NCI-H748 treated with DMSO at 0.1 percent for 48 hours (cell line): ENCODE measurements at regions not wholly inside any gene's neighbourhood (a gene's known extent, or its start where the extent isn't known, plus 50 kb on each side); places are given as distances from the start of the nearest gene placed in this dataset.

Source experiments
- DNase-seq: peaks from one replicate; lab custom pipeline; 2025; lab: John Stamatoyannopoulos, UW

DNA sequence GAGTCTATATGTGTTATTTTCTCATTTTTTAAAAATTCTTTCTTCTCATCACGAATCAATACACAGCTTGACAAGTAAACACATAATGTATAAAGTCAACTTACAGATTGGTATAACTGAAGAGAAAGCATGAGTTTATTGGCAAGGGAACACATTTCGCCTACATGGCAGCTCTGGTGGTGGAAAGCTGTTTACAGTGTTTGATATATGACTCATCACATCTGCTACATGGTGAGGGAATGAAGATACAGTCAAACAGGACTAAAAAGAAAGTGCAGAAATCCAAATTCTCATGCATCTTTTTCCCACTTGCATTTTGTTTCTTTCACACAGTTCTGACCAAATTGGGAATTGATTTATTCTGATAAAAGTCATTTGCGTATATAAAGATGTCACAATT, 122.2 kb upstream of the ADGRL4 start:
- DNase-seq: no peak

DNA sequence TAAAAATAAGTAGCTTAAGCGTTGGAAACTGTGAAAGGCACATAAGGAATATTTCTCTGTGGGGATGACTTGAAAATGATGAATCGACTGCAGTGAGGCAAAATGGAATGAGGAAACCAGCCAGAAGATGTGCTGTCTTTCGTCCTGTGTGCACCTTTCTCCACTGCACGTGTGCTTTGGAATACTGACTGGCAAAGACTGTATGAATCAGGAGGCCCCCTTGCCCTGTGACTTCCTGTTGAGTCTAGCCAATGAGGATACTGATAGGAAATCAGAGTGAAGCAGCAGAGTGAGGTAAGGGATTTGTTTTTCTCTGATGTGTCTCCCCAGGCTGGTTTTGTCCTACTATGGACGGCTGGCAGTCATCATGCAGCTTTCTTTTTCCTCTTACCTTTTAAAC, 118.2 kb upstream of the ADGRL4 start:
- DNase-seq: no peak

- DNase-seq: no peak
Observed at GRCh38 chr1:79122521-79122920, 116.0 kb upstream of the ADGRL4 start.

GRCh38 chr1:79117376-79117775, 110.8 kb upstream of the ADGRL4 start:
- no peak for DNase-seq

DNA sequence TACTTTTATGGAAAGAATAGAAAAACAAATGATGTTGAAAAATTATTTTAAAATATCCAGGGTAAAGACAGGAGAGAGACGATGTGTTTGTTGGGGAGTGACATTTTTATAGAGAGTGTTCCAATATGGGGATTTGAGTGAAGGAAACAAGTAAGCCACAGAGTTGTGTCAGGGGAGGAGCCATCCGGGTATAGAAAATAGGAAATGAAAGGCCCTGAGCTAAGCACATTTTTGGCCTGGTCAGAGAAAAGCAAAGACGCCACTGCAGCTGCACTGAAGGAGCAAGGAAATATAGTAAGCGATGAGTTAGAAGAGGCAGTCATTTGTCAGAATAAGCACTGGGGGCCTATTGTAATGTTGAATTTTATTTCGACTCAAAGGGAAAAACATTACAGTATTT, 107.3 kb upstream of the ADGRL4 start:
- no peak for DNase-seq

- no peak for DNase-seq
Observed at GRCh38 chr1:79110749-79111148, 104.2 kb upstream of the ADGRL4 start.

DNA sequence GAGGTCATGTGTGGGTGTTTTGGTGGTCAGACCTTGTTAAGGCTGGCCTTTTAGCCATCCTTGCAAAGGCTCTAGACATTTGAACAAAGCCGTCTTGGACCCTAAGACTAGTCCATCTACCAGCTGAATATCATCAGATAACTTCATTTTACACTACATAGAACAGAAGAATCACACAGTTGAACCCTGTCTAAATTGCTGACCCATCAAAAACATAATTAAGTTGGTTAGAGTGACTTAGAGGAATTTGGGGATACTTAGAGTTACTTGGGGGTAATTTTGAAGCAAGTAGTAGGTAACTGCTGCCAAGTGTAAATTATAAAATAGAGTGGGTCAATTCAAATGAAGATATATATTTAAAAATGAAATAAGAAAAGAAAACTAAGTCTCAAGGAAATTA, 102.9 kb upstream of the ADGRL4 start:
- no peak for DNase-seq

DNA sequence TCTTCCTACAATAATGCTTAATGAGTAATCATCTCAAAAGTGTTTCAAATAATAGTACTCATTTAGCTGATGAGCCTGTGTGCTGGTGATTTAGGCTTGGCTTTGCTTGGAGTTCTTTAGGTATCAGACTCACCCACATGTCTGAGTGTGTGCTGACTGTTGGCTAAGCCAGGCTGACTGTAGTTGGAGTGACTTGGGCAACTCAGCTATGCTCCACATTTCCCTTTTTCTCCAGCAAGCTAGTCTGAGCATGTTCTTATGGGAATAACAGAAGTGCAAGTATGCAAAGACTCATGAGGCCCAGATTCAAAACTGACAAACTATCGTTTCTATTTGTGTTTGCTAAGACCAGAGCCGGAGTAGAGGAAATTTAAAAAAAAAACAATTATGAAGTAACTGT, 99.0 kb upstream of the ADGRL4 start:
- DNase-seq: no peak

- no peak for DNase-seq
Observed at GRCh38 chr1:79104617-79105016, 98.1 kb upstream of the ADGRL4 start.

- DNase-seq: no peak
Observed at GRCh38 chr1:79100385-79100784, 93.9 kb upstream of the ADGRL4 start.

DNA sequence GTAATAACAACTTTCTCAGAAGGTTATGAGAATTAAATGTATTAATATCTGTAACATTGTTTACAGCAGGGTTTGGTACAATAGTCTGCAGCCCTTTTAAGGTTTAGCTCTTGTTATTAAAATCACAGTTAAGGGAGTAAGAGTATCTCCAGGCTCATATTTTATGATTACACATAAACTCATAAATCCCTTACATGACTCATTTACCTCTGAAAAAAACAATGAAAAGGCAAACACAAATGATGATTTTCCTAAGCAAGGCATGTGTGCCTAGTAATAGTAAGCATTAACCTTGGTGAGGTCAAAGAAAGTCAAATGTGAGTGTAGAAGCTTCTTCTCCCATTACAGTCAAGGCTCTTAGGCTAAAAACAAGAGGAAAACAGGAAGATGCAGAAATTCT, 84.5 kb upstream of the ADGRL4 start:
- no peak for DNase-seq

DNA sequence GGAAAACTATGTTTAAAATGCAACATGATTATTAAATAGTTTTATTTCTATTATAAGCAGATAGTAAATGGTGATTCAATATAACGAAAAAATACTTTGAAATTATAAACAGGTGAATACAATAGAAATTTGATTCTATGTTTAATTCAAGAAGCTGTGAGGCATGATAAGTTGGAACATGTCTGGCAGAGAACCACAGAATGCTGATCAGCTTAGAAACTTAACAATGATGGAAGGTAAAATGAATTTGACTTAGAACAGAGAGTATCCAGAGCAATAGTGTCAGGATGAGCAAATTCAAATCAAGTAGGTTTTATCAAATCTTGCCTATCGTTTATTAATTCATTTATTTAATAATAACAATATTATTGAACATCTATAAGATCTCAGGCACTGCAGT, 83.4 kb upstream of the ADGRL4 start:
- no peak for DNase-seq

DNA sequence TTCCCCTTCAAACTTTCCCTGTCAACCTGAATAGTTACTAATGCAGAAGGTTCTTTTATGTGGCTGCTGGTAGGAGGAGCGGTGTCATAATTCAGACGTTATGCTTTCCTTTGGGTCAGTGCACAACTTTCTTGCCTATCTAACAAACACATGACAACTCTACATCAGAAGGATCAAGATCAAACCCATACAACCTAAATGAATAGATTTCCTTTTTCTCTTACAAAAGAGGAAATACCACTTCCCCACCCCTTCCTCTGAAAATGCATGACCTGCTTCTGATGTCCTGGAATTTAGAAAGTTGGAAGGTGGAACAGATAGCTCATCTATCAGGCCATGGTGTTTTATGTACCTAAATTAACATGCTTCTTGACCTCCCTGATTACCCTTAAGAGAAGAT, 75.7 kb upstream of the ADGRL4 start:
- no peak for DNase-seq

DNA sequence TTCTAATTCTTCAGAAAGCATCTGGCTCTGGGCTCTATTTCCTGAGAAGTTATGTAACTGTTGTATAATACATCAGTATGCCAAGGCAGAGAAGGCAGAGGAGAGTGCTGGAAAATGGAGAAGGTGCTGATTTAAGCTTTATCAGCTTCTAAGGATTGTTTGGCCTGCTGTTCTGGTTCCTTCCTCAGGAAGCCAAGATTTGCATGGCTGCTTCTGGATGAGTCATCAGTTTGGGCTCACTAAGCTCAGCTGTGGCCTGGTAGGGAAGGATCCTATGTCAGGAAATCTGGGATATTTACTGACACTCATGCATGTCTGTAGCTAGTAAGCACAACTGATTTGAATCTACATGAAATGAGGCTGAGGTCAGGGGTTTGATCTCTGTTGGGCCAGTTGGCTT, 73.2 kb upstream of the ADGRL4 start:
- no peak for DNase-seq

GRCh38 chr1:79074975-79075374, 68.4 kb upstream of the ADGRL4 start:
- DNase-seq: no peak

- DNase-seq: no peak
Observed at GRCh38 chr1:79069828-79070227, 63.3 kb upstream of the ADGRL4 start.

DNA sequence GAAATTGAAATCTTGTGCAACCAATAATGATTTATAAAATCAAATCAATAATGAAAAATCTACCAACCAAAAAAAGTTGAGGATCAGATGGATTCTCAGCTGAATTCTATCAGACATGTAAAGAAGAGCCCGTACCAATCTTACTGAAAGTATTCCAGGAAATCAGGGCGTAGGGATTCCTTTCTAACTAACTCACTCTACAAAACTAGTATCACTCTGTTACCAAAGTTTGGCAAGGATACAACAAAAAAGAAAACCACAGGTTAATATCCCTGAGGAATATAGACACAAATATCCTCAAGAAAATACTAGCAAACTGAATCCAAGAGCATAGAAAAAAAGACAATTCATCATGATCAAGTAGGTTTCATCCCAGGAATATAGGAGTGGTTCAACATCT, 52.8 kb upstream of the ADGRL4 start:
- no peak for DNase-seq
